HG02981 (cell line): ENCODE measurements at regions not wholly inside any gene's neighbourhood (a gene's known extent, or its start where the extent isn't known, plus 50 kb on each side); places are given as distances from the start of the nearest gene placed in this dataset.

Source experiments
- ATAC-seq: cut with Tn5 transposase; IDR thresholded peaks from one replicate; pipeline ENCODE4 v1.9.1; 2021; ENCODE audit warnings: mild to moderate bottlenecking, moderate library complexity; ENCODE audit not compliant: unreplicated experiment

GRCh38 chr2:105625632-105626031 lies 119.1 kb upstream of the NCK2 start:
- ATAC-seq, result no peak

DNA sequence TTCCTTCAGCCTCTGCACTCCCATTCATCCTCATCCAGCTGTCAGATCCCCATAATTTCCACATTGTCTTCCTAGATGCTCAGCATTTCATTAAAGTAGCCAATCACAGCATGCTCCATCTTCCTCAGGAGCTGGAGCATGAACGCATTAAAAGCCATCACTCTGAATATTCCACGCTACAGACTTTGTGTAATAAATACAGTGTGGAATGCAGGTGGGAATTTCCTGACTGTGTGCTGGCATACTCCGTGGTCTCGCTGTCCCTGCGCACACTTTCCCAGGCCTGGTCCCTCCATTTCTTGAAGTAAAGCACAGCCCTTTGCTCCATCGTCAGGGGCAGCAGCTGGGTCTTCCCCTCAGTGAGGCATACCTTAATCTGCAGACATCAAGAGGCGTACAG lies 123.7 kb upstream of the NCK2 start:
- ATAC-seq, result no peak

GRCh38 chr2:105618351-105618659 lies 126.4 kb upstream of the NCK2 start:
- ATAC-seq, result no peak

DNA sequence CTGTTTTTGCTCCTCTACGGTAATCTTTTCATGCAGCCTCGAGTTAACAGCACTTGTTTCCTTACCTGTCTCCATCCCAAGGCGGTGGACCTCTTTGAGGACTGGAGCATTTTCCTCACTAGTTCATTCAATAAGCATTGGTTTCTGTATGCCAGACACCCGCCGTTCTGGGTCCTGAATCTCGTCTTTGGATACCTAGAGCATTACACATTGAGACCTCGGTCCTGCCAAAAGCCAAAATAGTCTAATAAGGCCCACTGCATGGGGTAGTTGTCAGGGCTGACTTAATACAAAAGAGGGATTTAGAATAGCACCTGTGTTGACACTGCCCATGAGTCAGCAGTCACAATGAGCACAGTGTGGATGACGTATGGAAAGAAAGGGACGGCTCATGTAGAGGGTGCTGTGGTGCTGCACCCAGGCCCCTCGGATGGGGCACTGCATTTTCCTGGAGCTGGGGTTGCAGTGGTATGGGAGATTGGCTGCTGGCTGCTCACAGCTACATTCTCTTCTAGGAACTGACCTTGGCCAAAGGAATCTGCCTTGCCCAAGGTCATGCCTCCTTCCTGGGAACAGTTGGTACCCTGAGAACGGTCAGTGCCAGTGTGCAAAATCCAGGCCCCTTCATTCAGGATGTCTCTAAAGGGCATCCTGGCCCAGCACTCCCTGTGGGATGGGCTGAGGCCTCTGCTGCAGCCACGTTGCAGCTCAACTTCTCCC lies 126.9 kb upstream of the NCK2 start:
- ATAC-seq, result no peak

DNA sequence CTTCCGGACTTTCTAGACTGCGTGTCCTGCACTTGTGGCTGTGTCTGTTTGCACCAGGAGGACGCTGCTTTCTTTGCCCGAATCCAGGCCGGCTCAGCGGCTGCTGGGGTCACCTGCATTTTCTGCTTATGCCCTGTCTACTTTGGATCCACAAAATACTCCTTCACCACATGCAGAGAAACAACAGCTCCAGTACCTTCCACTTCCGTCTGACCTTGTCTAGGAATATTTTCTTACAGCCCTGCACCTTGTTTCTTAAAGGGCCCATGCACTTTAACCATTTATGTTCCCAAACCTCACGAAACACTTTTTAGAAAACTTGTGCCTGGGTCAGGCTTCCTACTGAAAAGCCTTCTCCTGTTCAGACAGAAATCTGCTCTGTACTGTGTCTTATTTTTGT lies 129.4 kb upstream of the NCK2 start:
- no peak for ATAC-seq

GRCh38 chr2:105611811-105612424 lies 132.8 kb upstream of the NCK2 start:
- no peak for ATAC-seq

GRCh38 chr2:105611333-105611637 lies 133.4 kb upstream of the NCK2 start:
- ATAC-seq, result no peak

GRCh38 chr2:105610576-105611332 lies 134.0 kb upstream of the NCK2 start:
- no peak for ATAC-seq

GRCh38 chr2:105609746-105610402 lies 134.8 kb upstream of the NCK2 start:
- ATAC-seq, result no peak

GRCh38 chr2:105607920-105608504 lies 136.7 kb upstream of the NCK2 start:
- no peak for ATAC-seq

DNA sequence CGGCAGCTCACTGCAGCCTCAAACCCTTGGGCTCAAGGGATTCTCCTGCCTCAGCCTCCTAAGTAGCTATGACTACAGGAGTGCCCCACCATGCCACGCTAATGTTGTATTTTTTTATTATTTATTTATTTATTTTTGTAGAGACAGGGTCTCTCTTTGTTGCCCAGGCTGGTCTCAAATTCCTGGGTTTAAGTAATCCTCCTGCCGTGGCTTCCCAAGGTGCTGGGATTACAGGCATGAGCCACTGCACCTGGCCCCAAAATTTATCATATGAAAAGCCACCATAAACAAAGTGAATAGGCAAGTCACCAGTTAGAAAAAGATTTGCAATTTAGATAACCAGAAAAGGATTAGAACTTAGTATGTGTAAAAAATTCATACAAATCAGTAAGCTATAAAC lies 138.6 kb upstream of the NCK2 start:
- no peak for ATAC-seq

- ATAC-seq, result no peak
Observed at GRCh38 chr2:105604938-105605337, 139.8 kb upstream of the NCK2 start.

GRCh38 chr2:105600949-105601794 lies 143.5 kb upstream of the NCK2 start:
- ATAC-seq, result no peak

DNA sequence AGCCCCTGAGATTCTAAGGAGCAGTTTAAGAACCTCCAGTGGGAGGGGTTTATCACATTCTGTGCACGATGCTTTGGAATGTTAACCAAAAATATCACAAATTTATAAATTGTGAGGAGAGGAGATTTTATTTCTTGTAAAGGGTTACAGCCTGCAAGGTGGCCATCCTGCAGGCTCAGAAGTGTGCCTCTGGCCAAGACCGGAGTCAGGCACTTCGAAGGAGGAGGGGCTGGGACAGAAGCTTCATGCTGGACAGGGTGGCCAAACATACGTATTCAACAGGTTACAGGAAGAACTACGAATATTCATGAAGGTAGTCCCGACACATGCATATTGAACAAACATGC lies 144.1 kb upstream of the NCK2 start:
- ATAC-seq, result no peak

GRCh38 chr2:105600037-105600442 lies 144.7 kb upstream of the NCK2 start:
- no peak for ATAC-seq

DNA sequence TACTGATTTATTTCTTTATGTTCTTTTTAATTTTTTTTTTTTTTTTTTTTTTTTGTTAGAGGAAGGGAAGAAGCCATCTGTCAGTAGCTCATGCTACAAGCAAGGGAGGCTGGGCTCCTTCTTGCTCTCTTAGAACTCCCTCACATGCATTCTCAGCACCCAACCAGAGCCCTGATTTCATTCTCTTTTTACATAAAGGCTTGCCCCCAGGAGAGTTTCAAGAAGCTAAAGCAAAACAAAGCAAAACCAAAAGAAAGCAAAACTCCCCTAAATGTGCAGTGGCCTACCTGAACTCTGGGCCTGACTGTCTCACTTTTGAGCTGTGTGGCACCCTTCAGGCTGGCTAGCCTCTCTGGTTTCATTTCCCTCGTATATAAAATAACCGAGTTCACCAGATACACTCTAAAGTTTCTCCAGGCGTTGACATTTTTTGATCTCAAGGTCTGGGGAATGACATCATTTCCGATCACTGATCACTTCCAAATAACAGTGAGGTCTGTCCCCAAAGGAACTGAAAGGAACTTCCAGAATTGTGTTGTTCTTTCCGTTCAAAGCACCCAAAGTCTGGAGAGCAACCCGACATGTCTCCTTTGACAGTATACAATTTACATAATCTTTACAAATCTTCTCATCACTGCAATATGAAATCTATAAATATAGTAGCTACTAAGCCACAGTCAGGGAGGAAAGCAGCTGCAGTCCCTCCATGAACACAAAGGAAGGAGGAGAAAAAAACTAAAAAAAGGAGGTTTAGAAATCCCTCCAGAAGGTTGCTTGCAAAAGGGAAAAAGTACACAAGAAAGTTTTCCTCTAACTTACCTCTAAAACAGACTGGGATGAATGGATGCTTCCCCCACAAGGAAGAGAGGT lies 145.6 kb upstream of the NCK2 start:
- ATAC-seq, result no peak

GRCh38 chr2:105597806-105598803 lies 146.6 kb upstream of the NCK2 start:
- no peak for ATAC-seq

GRCh38 chr2:105597011-105597805 lies 147.5 kb upstream of the NCK2 start:
- ATAC-seq, result no peak
